GM21423 (cell line): ENCODE measurements at regions not wholly inside any gene's neighbourhood (a gene's known extent, or its start where the extent isn't known, plus 50 kb on each side); places are given as distances from the start of the nearest gene placed in this dataset.

Experiments
- ATAC-seq: cut with Tn5 transposase; IDR thresholded peaks from one replicate; pipeline ENCODE4 v1.9.1; 2021; ENCODE audit warnings: mild to moderate bottlenecking, moderate library complexity; ENCODE audit not compliant: unreplicated experiment

DNA sequence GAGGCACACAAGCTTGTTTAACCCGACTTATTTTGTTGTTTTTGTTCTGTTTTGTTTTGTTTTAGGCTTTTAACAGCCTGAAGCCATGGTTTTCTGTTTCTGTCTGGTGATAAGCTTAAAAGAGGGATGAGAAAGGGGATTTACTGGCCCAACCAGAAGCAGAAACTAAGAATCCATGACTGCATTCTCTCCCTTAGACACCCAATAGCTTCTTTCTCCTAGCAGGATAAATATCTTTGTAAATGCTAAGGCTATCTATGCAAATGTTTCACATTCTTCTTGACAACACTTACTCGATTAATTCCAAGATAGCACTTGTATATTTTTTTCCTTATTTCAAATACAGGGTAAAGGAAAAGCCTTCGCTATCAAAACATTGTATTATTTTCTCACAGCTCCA lies 53.7 kb upstream of the SMAD1 start:
- ATAC-seq: no peak

DNA sequence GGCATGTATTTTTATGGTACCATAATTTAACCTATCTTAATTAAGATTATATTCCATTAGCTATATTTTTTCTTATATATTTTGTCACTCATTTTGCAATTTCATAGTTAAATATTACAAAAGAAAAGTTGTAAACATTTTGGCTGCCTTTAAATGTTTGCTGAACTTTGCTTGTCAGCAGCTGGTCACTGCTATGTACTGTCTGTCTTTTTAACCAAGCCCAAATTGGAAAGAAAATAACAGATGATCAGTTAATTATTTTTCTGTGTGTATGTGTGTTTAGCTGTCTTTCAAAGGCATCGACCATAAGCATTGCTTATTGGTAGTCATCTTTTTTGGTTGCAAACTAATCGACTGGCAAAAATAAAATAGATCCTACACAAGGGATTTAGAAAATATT lies 54.4 kb upstream of the SMAD1 start:
- ATAC-seq: no peak

GRCh38 chr4:145423017-145423708 lies 58.5 kb upstream of the SMAD1 start:
- ATAC-seq: no peak

DNA sequence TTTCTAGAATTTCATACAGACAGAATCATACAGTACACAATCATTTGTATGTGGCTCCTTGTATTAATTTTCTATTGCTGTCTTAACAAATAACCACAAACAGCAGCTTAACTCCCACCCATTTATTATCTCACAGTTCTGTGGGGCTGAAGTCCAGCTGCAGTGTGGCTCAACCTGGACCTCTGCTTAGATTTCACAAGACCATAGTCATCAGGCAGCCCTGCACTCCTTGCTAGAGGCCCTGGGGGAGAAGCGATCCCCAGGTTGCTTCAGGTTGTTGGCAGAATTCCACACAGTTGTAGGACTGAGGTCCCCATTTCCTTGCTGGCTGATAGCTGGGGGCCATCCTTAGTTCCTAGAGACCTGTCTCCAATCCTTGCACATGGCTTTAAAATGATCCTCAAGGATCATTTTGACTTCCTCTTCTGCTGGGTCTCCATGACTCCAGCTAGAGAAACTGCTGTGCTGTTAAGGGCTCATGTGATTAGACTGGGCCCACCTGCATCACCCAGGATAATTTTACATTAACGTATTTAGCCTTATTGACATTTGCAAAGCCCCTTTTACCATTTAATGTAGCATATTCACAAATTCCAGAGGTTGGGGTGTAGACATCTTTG lies 60.9 kb upstream of the SMAD1 start:
- no peak for ATAC-seq

- no peak for ATAC-seq
These were observed 62.9 kb upstream of the SMAD1 start for GRCh38 chr4:145418739-145419138.

- ATAC-seq: no peak
These were observed 64.1 kb upstream of the SMAD1 start for GRCh38 chr4:145417348-145418130.

GRCh38 chr4:145414841-145415240 lies 66.8 kb upstream of the SMAD1 start:
- ATAC-seq: no peak

- ATAC-seq: no peak
These were observed 67.4 kb upstream of the SMAD1 start for GRCh38 chr4:145414226-145414625.

DNA sequence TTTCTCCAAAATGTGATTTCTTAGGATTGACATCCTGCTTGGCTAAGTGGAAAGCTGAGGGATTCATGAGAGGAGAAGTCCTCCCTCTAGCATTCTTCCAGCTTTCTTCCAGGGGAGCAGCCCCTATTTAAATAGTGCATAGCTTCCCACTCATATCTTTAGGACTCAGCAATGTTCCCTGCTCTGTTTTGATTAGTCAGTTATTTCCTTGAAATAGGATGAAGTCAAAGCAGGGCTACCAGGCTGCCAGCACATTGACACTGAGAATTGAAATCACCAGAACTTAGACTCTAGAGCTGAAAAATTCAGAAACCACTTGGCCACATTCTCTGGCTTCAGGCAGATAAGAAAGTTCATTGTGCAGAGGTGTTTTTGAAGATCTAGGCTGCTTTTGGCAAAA lies 74.7 kb upstream of the SMAD1 start:
- ATAC-seq: no peak

DNA sequence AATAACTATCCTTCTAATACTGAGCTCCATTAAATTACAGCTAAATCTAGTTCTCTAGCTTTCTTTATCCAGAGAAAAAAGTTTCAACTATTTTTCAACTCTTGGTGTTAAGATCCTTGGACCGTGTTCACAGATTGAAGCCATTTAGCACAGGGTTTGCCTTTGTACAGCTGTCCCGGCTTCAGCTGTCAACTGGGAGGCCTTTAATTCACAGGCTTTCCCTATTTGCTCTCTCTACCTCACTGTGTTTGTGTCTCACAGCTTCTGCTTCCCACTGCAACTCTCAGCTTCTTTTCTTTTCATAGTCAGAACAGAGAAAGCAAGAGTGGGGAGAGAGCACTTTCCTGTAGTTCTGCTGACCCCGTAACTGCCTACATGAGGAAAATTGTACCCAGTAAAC lies 76.9 kb upstream of the SMAD1 start:
- ATAC-seq: no peak

DNA sequence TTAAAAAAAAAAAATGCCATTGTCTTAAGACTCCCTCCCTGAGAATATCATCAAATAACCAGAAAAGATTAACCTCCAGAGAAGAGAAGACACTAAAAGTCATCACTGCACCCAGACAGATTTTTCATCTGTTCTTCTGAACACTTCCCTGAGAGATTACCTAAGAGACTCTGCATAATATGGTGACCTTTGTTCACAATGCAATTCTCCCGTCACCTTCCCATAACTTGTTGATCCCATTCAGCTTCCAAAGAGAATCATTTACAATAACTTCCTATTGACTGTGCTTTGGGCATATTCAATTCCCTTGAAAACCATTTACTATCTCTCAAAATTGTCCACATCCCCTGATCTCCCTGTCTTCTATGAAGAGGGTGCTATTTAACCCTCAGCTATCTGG lies 85.1 kb upstream of the SMAD1 start:
- ATAC-seq: no peak

- ATAC-seq: no peak
These were observed 91.1 kb upstream of the SMAD1 start for GRCh38 chr4:145390571-145390970.

- ATAC-seq: no peak
These were observed 92.1 kb upstream of the SMAD1 start for GRCh38 chr4:145389550-145389949.

GRCh38 chr4:145388043-145388442 lies 93.6 kb upstream of the SMAD1 start:
- ATAC-seq: no peak

- ATAC-seq: no peak
These were observed 94.6 kb upstream of the SMAD1 start for GRCh38 chr4:145387079-145387478.

DNA sequence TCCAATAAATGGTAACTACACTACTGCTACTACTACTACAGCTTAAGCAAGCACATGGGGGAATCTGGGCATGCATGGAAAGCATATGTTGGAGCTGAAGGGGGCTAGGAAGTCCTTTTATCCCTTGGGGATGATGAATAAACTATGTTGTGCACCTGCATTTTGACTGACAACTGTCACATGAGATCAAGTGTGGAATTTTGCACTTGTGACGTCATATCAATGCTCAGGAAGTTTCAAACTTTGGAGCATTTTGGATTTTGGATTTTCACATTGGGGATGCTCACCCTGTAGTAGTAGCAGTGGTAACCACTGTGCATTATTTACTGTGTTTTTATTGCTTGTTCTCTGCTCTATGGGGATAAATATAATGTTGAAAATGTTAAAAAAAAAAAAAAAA lies 100.5 kb upstream of the SMAD1 start:
- ATAC-seq: no peak

- ATAC-seq: no peak
These were observed 101.5 kb upstream of the SMAD1 start for GRCh38 chr4:145380123-145380522.

GRCh38 chr4:145375416-145375815 lies 106.2 kb upstream of the SMAD1 start:
- ATAC-seq: no peak

- ATAC-seq: no peak
These were observed 129.1 kb upstream of the SMAD1 start for GRCh38 chr4:145352438-145353145.

GRCh38 chr4:145351922-145352321 lies 129.7 kb upstream of the SMAD1 start:
- ATAC-seq: no peak

- ATAC-seq: no peak
These were observed 130.5 kb upstream of the SMAD1 start for GRCh38 chr4:145351162-145351561.

DNA sequence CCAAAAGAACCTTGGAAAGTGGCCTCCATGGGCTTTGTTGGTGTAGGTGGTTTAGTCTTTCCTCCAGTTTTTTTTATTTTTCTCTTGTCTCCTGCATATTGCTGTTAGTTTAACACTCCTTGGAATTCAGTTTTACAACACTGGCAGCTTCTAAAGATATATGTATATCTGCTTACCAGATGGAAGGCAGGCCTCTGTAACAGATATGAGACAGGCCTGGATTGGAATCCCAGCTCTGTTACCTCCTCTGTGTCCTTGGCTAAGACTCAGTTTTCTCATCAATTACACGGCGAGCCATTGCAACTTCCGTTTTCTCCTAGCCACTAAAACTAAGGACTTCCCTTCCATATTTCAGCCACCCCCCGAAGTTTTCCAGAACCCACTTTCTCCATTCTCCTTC lies 133.4 kb upstream of the SMAD1 start:
- ATAC-seq: no peak
